HG03196 (cell line): ENCODE measurements at regions not wholly inside any gene's neighbourhood (a gene's known extent, or its start where the extent isn't known, plus 50 kb on each side); places are given as distances from the start of the nearest gene placed in this dataset.

Experiments used
- ATAC-seq: cut with Tn5 transposase; IDR thresholded peaks from one replicate; pipeline ENCODE4 v1.9.1; 2021; ENCODE audit not compliant: unreplicated experiment

- no peak for ATAC-seq
These were observed 280.8 kb downstream of the ARHGAP12 start for GRCh38 chr10:31647861-31648260.

GRCh38 chr10:31646519-31646918, 282.1 kb downstream of the ARHGAP12 start:
- ATAC-seq: no peak

GRCh38 chr10:31645786-31646185, 282.8 kb downstream of the ARHGAP12 start:
- no peak for ATAC-seq

- no peak for ATAC-seq
These were observed 283.5 kb downstream of the ARHGAP12 start for GRCh38 chr10:31644931-31645633.

GRCh38 chr10:31642281-31642680, 286.4 kb downstream of the ARHGAP12 start:
- ATAC-seq: no peak

GRCh38 chr10:31635415-31636065, 293.1 kb downstream of the ARHGAP12 start:
- ATAC-seq: no peak

- ATAC-seq: no peak
These were observed 293.6 kb downstream of the ARHGAP12 start for GRCh38 chr10:31635009-31635408.

- ATAC-seq: no peak
These were observed 297.6 kb downstream of the ARHGAP12 start for GRCh38 chr10:31630861-31631567.

- ATAC-seq: no peak
These were observed 303.1 kb downstream of the ARHGAP12 start for GRCh38 chr10:31625566-31625965.

GRCh38 chr10:31624611-31625010, 304.0 kb downstream of the ARHGAP12 start:
- no peak for ATAC-seq

- no peak for ATAC-seq
These were observed 304.7 kb downstream of the ARHGAP12 start for GRCh38 chr10:31623947-31624346.

- no peak for ATAC-seq
These were observed 304.4 kb downstream of the ZEB1 start for GRCh38 chr10:31623466-31623865.

- no peak for ATAC-seq
These were observed 304.0 kb downstream of the ZEB1 start for GRCh38 chr10:31622978-31623377.

GRCh38 chr10:31621733-31622132, 302.7 kb downstream of the ZEB1 start:
- no peak for ATAC-seq

GRCh38 chr10:31620226-31621151, 301.5 kb downstream of the ZEB1 start:
- ATAC-seq: no peak

GRCh38 chr10:31619531-31620061, 300.6 kb downstream of the ZEB1 start:
- ATAC-seq: no peak

GRCh38 chr10:31618541-31619291, 299.7 kb downstream of the ZEB1 start:
- no peak for ATAC-seq

- no peak for ATAC-seq
These were observed 298.7 kb downstream of the ZEB1 start for GRCh38 chr10:31617757-31618156.

- no peak for ATAC-seq
These were observed 298.1 kb downstream of the ZEB1 start for GRCh38 chr10:31617133-31617532.

GRCh38 chr10:31615129-31615528, 296.1 kb downstream of the ZEB1 start:
- no peak for ATAC-seq
